Prostate gland (tissue), 2 donors: ENCODE measurements at regions not wholly inside any gene's neighbourhood (a gene's known extent, or its start where the extent isn't known, plus 50 kb on each side); places are given as distances from the start of the nearest gene placed in this dataset.

ENCODE experiments used
- POLR2A ChIP-seq: fragments of 450-650 bp; IDR thresholded peaks from one replicate; pipeline ENCODE4 v1.6.1; 2016; ENCODE audit warnings: antibody characterized with exemption, mild to moderate bottlenecking
- POLR2AphosphoS5 ChIP-seq: sonication (generic); formaldehyde crosslinking; IDR thresholded peaks from one replicate; pipeline ENCODE4 v1.6.1; 2017; ENCODE audit warnings: antibody characterized with exemption
- TF ChIP-seq, protein P1 (sequence below), 4 experiments: fragments of 200-600 bp in 2 of 4; fragments of 450-650 bp in 2 of 4; sonication (generic) in 2 of 4; IDR thresholded peaks; 1 replicate in 3 of 4; 2 replicates in 1 of 4; pipeline ENCODE4 v1.5.1; 2016 to 2019; ENCODE audit warnings: antibody characterized with exemption in 4 of 4, mild to moderate bottlenecking in 2 of 4, moderate library complexity in 2 of 4

DNA sequence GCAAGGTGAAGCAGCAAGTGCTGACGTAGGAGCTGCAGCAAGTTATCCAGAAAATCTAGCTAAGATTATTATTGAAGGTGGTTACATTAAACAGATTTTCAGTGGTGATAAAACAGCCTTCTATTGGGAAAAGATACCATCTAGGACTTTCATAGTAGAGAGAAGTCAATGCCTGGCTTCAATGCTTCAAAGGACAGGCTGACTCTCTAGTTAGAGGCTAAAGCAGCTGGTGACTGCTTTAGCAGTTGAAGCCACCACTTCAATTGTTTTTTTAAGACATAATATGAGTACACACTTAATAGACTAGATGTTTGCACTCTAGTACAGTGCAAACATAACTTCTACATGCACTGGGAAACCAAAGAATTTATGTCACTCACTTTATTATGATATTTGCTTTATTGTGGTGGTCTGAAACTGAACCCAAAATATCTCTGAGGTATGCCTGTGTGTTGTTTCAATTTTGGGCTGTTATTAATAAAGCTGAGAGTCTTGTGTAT lies 1026.9 kb upstream of the FOXG1 start:
- TF ChIP-seq, protein P1, sequence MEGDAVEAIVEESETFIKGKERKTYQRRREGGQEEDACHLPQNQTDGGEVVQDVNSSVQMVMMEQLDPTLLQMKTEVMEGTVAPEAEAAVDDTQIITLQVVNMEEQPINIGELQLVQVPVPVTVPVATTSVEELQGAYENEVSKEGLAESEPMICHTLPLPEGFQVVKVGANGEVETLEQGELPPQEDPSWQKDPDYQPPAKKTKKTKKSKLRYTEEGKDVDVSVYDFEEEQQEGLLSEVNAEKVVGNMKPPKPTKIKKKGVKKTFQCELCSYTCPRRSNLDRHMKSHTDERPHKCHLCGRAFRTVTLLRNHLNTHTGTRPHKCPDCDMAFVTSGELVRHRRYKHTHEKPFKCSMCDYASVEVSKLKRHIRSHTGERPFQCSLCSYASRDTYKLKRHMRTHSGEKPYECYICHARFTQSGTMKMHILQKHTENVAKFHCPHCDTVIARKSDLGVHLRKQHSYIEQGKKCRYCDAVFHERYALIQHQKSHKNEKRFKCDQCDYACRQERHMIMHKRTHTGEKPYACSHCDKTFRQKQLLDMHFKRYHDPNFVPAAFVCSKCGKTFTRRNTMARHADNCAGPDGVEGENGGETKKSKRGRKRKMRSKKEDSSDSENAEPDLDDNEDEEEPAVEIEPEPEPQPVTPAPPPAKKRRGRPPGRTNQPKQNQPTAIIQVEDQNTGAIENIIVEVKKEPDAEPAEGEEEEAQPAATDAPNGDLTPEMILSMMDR (IDR thresholded peaks at IDR 0.05), result no peak
- TF ChIP-seq POLR2A, result no peak
- no peak for TF ChIP-seq POLR2AphosphoS5
